Caco-2 (cell line): ENCODE measurements at regions not wholly inside any gene's neighbourhood (a gene's known extent, or its start where the extent isn't known, plus 50 kb on each side); places are given as distances from the start of the nearest gene placed in this dataset.

Experiments used
- BruUV-seq: library from RNA; stranded (reverse); fragments of 400-500 nt; replicated peaks from 2 replicates; lab custom pipeline; 2021; lab: Mats Ljungman, UMichigan
- CTCF ChIA-PET: fragments of 300-600 bp; sonication (Branson Sonifier 250); formaldehyde crosslinking; loops from one replicate; lab custom pipeline; 2022; ENCODE audit warnings: antibody characterized with exemption; lab: Charles Lee
- POLR2A ChIA-PET: fragments of 300-600 bp; sonication (Branson Sonifier 250); formaldehyde crosslinking; loops from one replicate; lab custom pipeline; 2022; ENCODE audit warnings: antibody characterized with exemption; lab: Charles Lee
- DNase-seq, 2 experiments: peaks; one replicate each; pipeline versions ENCODE4 v3.0.0 to v3.0.0-alpha.2; 2020 to 2022
- H3K27me3 ChIP-seq: replicated peaks from 2 replicates; pipeline ENCODE4 v1.6.0; 2011; ENCODE audit warnings: low read length; ENCODE audit not compliant: control insufficient read depth, insufficient read depth
- H3K36me3 ChIP-seq: 2 replicates; pipeline ENCODE4 v1.5.1; 2011; ENCODE audit warnings: low read length; ENCODE audit not compliant: control insufficient read depth, insufficient read depth
- H3K4me1 ChIP-seq: fragments of 250-450 bp; sonication (Bioruptor Pico); 2 replicates; pipeline ENCODE4 v1.5.1; 2020; ENCODE audit warnings: mild to moderate bottlenecking
- H3K4me3 ChIP-seq: 2 replicates; pipeline ENCODE4 v1.5.1; 2011; ENCODE audit warnings: low read depth, mild to moderate bottlenecking, control low read depth, low read length
- H3K9me3 ChIP-seq: fragments of 250-450 bp; sonication (Bioruptor Pico); 2 replicates; pipeline ENCODE4 v1.5.1; 2020; ENCODE audit warnings: mild to moderate bottlenecking, moderate library complexity
- H3K27ac Mint-ChIP-seq: one replicate; pipeline ENCODE4 v1.8.0; 2022; ENCODE audit warnings: mixed read lengths; ENCODE audit not compliant: unreplicated experiment
- H3K27me3 Mint-ChIP-seq: one replicate; pipeline ENCODE4 v1.8.0; 2022; ENCODE audit warnings: mixed read lengths; ENCODE audit not compliant: insufficient read depth, unreplicated experiment
- H3K36me3 Mint-ChIP-seq: one replicate; pipeline ENCODE4 v1.8.0; 2022; ENCODE audit warnings: mild to moderate bottlenecking, mixed read lengths; ENCODE audit not compliant: insufficient read depth, unreplicated experiment
- H3K4me1 Mint-ChIP-seq: one replicate; pipeline ENCODE4 v1.8.0; 2022; ENCODE audit warnings: low read depth, mixed read lengths; ENCODE audit not compliant: unreplicated experiment
- H3K4me3 Mint-ChIP-seq: one replicate; pipeline ENCODE4 v1.8.0; 2022; ENCODE audit warnings: mild to moderate bottlenecking, moderate library complexity, mixed read lengths; ENCODE audit not compliant: unreplicated experiment
- H3K9me3 Mint-ChIP-seq: one replicate; pipeline ENCODE4 v1.8.0; 2022; ENCODE audit warnings: mixed read lengths; ENCODE audit not compliant: unreplicated experiment
- intact Hi-C: fragments of 100-400 bp; cut with micrococcal nuclease; formaldehyde crosslinking; loops from one replicate; pipeline ENCODE4 v1.10.0; 2022; ENCODE audit not compliant: unreplicated experiment
- TF ChIP-seq, protein P1 (sequence below), 2 experiments: fragments of 200-600 bp in 1 of 2; IDR thresholded peaks; 1 replicate in 1 of 2; 2 replicates in 1 of 2; pipeline versions ENCODE4 v1.5.1 to v1.8.0; 2011 to 2022; ENCODE audit warnings: antibody characterized with exemption in 1 of 2, control low read depth in 1 of 2, inconsistent platforms in 1 of 2, low read depth in 1 of 2, low read length in 1 of 2, mild to moderate bottlenecking in 1 of 2, moderate library complexity in 1 of 2; ENCODE audit not compliant: insufficient read depth in 1 of 2, severe bottlenecking in 1 of 2, unreplicated experiment in 1 of 2

DNA sequence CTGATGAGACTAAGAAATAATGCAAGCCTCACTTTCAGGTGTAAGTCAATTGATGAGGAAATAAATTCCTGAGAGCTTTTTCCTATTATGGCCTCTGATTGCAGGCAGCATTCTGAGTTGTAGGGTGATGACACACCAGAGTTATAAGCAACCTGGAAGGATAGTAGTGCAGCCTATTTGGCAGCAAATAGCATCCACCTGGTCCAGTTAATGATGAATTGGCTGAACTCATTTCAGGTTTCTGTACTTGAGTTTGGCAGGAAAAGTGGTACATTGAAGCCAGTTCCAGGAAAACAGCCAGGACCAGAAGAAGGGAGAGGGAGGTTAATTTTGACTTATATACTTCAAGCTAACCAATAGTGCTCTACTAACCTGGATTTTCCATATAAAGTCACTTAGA is 316.8 kb downstream of the NAF1 start:
- Histone ChIP-seq H3K4me3 (no peak overlapping the region), H3K9me3 (no peaks in the 10 kb centered on the region), H3K36me3 (no peaks in the 10 kb centered on the region), H3K27me3 (no peaks in the 10 kb centered on the region), H3K4me1 (no peaks in the 10 kb centered on the region)
- no peak overlapping the region for H3K27ac Mint-ChIP-seq
- BruUV-seq = no TSS peak
- POLR2A ChIA-PET = no interaction called here
- CTCF ChIA-PET = no interaction called here
- intact Hi-C loops = loop anchor here (10.0 kb wide), 1 partner anchor 185 kb away; no protein-coding TSS in a partner anchor
- TF ChIP-seq, protein P1, sequence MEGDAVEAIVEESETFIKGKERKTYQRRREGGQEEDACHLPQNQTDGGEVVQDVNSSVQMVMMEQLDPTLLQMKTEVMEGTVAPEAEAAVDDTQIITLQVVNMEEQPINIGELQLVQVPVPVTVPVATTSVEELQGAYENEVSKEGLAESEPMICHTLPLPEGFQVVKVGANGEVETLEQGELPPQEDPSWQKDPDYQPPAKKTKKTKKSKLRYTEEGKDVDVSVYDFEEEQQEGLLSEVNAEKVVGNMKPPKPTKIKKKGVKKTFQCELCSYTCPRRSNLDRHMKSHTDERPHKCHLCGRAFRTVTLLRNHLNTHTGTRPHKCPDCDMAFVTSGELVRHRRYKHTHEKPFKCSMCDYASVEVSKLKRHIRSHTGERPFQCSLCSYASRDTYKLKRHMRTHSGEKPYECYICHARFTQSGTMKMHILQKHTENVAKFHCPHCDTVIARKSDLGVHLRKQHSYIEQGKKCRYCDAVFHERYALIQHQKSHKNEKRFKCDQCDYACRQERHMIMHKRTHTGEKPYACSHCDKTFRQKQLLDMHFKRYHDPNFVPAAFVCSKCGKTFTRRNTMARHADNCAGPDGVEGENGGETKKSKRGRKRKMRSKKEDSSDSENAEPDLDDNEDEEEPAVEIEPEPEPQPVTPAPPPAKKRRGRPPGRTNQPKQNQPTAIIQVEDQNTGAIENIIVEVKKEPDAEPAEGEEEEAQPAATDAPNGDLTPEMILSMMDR (IDR thresholded peaks at IDR 0.05; ENCODE audit: insufficient read depth in 1 of 2, low read depth in 1 of 2, low read length in 1 of 2, severe bottlenecking in 1 of 2, unreplicated experiment in 1 of 2) = no peak
- H3K4me1 Mint-ChIP-seq = no peaks in the 10 kb centered on the region
- H3K4me3 Mint-ChIP-seq = no peak overlapping the region
- H3K36me3 Mint-ChIP-seq = no peaks in the 10 kb centered on the region
- no peaks in the 10 kb centered on the region for H3K9me3 Mint-ChIP-seq
- DNase-seq = no peak
- H3K27me3 Mint-ChIP-seq = no peaks in the 10 kb centered on the region

DNA sequence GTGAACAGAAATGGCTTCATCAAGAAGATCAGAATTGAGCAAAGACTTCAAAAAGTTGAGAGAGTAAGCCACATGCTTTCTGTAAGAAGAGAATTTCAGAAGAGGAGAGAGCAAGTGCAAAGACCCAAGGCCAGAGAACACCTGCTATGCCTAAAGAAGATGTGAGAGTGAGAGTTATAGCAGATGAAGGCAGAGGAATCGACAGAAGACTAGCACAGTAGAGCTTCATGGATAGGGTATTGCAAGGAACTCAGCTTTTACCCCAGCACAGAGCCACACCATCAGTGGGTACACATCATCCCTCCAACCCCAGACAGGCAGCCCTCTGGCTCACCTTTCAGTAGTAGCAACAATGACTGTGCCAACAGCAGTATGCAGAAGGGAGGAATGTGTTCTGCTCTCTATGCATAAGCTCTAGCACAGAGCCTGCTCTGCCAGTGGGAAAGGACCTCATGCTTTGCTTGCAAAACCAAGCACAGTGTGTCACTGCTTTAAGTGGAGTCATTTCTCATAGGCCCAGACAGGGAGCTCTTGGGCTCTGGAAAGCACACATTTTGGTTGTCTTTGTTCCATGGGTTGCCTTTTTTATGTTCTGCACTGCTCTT is 318.6 kb downstream of the NAF1 start:
- no peaks in the 10 kb centered on the region for H3K4me1 Mint-ChIP-seq
- H3K4me1 ChIP-seq = no peaks in the 10 kb centered on the region
- ChIA-PET CTCF (no interaction called here), POLR2A (no interaction called here)
- intact Hi-C loops = loop anchor here (10.0 kb wide), 1 partner anchor 187 kb away; no protein-coding TSS in a partner anchor
- H3K27me3 Mint-ChIP-seq = no peaks in the 10 kb centered on the region
- TF ChIP-seq, protein P1 (IDR thresholded peaks at IDR 0.05; ENCODE audit: insufficient read depth in 1 of 2, low read depth in 1 of 2, low read length in 1 of 2, severe bottlenecking in 1 of 2, unreplicated experiment in 1 of 2) = no peak
- no peak overlapping the region for H3K27ac Mint-ChIP-seq
- BruUV-seq = no TSS peak
- no peaks in the 10 kb centered on the region for H3K36me3 ChIP-seq
- H3K36me3 Mint-ChIP-seq = no peaks in the 10 kb centered on the region
- no peak for DNase-seq
- no peaks in the 10 kb centered on the region for H3K9me3 Mint-ChIP-seq
- no peaks in the 10 kb centered on the region for H3K27me3 ChIP-seq
- no peaks in the 10 kb centered on the region for H3K9me3 ChIP-seq
- no peak overlapping the region for H3K4me3 ChIP-seq
- H3K4me3 Mint-ChIP-seq = no peak overlapping the region

DNA sequence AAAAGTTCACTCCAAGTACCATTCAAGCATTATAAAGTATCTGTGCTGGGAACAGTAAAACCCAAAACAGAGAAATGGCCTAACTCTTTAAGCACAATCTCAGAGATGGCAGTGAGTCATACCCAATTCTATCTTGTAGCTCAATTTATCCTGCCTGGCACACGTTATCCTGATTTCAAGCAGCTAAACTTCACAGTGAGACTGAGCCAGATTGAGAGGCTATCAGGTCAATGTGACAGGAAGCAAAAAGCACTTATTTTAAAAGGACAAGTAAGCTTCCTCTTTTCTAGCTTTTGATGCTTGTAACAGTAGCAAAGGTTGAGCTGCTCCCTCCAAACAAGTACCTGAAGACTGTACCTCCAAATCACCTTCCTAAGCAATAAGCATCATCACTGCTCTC is 324.9 kb downstream of the NAF1 start:
- Mint-ChIP-seq H3K27ac (no peak overlapping the region), H3K4me3 (no peak overlapping the region), H3K36me3 (no peaks in the 10 kb centered on the region), H3K4me1 (no peaks in the 10 kb centered on the region), H3K9me3 (peaks cover 9% of the 10 kb centered on the region), H3K27me3 (no peaks in the 10 kb centered on the region)
- no peaks in the 10 kb centered on the region for H3K4me1 ChIP-seq
- ChIA-PET CTCF (no interaction called here), POLR2A (no interaction called here)
- H3K9me3 ChIP-seq = no peaks in the 10 kb centered on the region
- BruUV-seq = no TSS peak
- TF ChIP-seq, protein P1 (IDR thresholded peaks at IDR 0.05; ENCODE audit: insufficient read depth in 1 of 2, low read depth in 1 of 2, low read length in 1 of 2, severe bottlenecking in 1 of 2, unreplicated experiment in 1 of 2) = no peak
- no peaks in the 10 kb centered on the region for H3K27me3 ChIP-seq
- H3K4me3 ChIP-seq = no peak overlapping the region
- no peak for DNase-seq
- intact Hi-C loops = loop anchor here (10.0 kb wide), 1 partner anchor 193 kb away; no protein-coding TSS in a partner anchor
- H3K36me3 ChIP-seq = no peaks in the 10 kb centered on the region
